Central memory CD8-positive, alpha-beta T cell (primary cell): ENCODE measurements at regions not wholly inside any gene's neighbourhood (a gene's known extent, or its start where the extent isn't known, plus 50 kb on each side); places are given as distances from the start of the nearest gene placed in this dataset.

Source experiments
- ATAC-seq: fragments of 150-1000 bp; cut with Tn5 transposase; replicated peaks from 2 replicates; pipeline ENCODE4 v1.10.0; 2022; ENCODE audit warnings: mild to moderate bottlenecking, moderate FRiP score, moderate number of reproducible peaks; ENCODE audit not compliant: poor library complexity, severe bottlenecking; ENCODE audit errors: extremely low read depth
- DNase-seq, 2 donors: peaks; one replicate each; pipeline ENCODE4 v3.0.0; 2021; ENCODE audit warnings: low spot score in 2 of 2
- H3K27ac Mint-ChIP-seq: one replicate; pipeline ENCODE4 v1.8.0; 2022; ENCODE audit warnings: low read depth, mild to moderate bottlenecking, moderate library complexity, mixed read lengths
- H3K27me3 Mint-ChIP-seq: one replicate; pipeline ENCODE4 v1.8.0; 2022; ENCODE audit warnings: mixed read lengths
- H3K36me3 Mint-ChIP-seq: one replicate; pipeline ENCODE4 v1.8.0; 2022; ENCODE audit warnings: mild to moderate bottlenecking, moderate library complexity, mixed read lengths; ENCODE audit not compliant: insufficient read depth
- H3K4me1 Mint-ChIP-seq: one replicate; pipeline ENCODE4 v1.8.0; 2022; ENCODE audit warnings: mixed read lengths
- H3K4me3 Mint-ChIP-seq: one replicate; pipeline ENCODE4 v1.8.0; 2022; ENCODE audit warnings: mild to moderate bottlenecking, moderate library complexity, mixed read lengths
- H3K9me3 Mint-ChIP-seq: one replicate; pipeline ENCODE4 v1.8.0; 2022; ENCODE audit warnings: mixed read lengths

DNA sequence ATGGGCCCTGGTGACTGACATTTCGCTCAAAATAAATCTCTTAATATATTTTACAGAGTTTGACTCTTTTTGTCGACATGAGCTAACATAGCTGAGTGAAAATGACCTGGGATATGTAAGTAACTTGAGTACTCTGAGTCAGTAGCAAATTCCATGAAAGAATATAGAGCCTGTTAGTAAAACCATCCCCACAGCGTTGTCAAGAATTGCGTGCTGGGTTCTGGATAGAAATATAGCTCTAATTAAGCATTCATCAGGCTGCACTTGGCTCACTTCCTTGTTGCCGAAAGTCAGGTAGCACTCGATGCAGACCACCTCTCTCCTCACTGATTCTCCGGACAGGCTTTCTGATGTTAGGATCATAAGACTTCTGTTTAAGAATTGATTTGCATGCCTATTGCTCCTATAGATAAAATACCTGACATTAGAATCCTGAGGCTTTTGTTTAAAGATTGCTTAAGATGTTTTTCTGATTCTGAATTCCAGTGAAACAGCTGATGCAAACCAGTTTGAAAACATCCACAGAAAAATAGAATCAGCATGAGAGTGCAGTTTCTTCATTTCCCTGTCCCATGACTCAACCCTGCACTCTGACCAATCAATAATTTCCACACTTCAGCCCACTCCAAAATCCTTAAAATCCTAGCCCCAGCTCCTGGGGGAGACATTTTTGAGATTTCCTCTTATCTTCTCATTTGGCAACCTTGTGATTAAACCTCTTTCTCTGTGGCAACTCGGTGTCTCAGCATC is 310.6 kb downstream of the DIRAS2 start:
- Mint-ChIP-seq H3K4me1 (no peaks in the 10 kb centered on the region), H3K36me3 (peaks cover 1% of the 10 kb centered on the region), H3K4me3 (no peak overlapping the region), H3K27ac (no peak overlapping the region), H3K27me3 (peaks cover 55% of the 10 kb centered on the region), H3K9me3 (no peaks in the 10 kb centered on the region)
- DNase-seq = no peak
- ATAC-seq = no peak

DNA sequence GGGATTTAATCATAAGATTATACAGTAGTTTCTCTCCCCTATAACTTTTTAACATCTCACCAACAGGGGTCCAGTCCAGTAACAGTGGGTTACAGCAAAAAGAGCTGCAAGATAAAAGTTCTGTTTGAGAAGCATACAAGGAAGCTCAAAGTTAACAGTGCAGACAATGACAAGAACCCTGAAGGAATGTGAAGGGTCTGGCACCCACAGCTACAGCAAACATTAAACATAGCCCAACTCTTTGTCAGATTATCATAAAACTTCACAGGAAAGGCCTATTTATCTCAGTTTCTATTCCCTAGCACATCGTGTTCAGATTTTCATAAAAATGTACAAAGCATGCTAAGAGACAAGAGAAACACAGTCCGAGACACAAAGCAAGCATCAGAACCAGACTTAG is 309.4 kb downstream of the DIRAS2 start:
- Mint-ChIP-seq H3K4me1 (no peaks in the 10 kb centered on the region), H3K4me3 (no peak overlapping the region), H3K9me3 (no peaks in the 10 kb centered on the region), H3K27ac (no peak overlapping the region), H3K27me3 (peaks cover 44% of the 10 kb centered on the region), H3K36me3 (peaks cover 1% of the 10 kb centered on the region)
- ATAC-seq (no peak), DNase-seq (no peak)

DNA sequence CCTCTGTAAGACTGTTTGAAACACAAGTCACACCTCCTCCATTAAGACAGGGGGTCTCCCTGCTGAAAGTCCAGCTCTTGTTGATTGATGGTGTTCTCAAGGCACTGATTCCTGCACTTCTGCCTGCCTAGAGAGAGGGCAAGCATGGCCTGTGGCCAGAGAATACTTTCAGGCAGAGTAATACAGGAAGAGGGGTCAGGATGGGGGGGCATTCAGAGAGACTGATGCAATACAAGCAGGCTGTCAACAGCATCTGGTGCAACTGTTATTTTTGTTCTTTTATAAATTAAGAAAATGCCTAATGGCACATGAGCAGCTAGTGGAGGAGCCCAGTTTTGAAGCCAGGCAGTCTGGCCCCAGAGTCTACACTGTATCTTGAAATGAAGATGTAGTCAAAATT is 302.2 kb downstream of the DIRAS2 start:
- no peak overlapping the region for H3K4me3 Mint-ChIP-seq
- ATAC-seq = no peak
- peaks cover 8% of the 10 kb centered on the region for H3K27me3 Mint-ChIP-seq
- H3K4me1 Mint-ChIP-seq = no peaks in the 10 kb centered on the region
- H3K27ac Mint-ChIP-seq = no peak overlapping the region
- no peaks in the 10 kb centered on the region for H3K36me3 Mint-ChIP-seq
- no peaks in the 10 kb centered on the region for H3K9me3 Mint-ChIP-seq
- no peak for DNase-seq

DNA sequence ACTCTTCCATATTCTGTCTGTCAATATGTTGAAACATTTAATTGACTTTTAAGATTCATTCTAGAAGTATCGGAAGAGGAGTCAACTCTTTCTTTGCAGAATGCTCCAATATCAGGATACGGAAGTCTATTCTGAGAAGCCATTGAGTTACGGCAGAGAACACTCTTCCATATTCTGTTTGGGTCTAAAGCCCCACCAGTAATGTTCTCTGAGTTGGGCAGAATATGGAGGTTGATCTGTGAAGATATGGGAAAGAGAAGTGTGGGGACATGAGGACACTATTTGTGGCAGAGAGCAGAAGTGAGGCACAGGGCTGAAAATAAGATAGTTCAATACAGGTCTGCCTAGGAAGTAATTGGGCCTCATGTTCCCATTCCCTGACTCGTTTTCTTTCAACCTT is 300.0 kb downstream of the DIRAS2 start:
- ATAC-seq = no peak
- Mint-ChIP-seq H3K9me3 (no peaks in the 10 kb centered on the region), H3K36me3 (no peaks in the 10 kb centered on the region), H3K4me3 (no peak overlapping the region), H3K27me3 (peaks cover 23% of the 10 kb centered on the region), H3K4me1 (no peaks in the 10 kb centered on the region), H3K27ac (no peak overlapping the region)
- no peak for DNase-seq

DNA sequence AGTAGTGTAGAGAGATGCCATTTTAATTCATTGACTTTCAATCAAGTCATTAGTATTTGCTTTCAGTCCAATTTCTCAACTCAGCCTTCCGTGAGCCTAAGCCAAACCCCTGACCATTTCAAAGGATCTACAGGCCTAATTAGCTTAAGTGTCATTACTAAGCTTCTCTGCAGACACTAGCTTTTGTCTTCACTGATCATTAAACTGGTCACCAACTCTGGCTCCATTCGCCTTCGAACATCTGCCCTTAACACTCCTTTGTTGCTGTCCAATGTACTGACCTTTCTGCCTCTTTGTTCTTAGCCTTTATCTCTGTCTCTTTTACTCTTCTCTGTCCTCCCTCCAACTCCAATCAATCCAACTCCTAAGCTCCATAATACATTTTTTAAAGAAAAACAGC is 299.3 kb downstream of the DIRAS2 start:
- Mint-ChIP-seq H3K4me3 (no peak overlapping the region), H3K27me3 (peaks cover 30% of the 10 kb centered on the region), H3K36me3 (no peaks in the 10 kb centered on the region), H3K27ac (no peak overlapping the region), H3K9me3 (no peaks in the 10 kb centered on the region), H3K4me1 (no peaks in the 10 kb centered on the region)
- ATAC-seq (no peak), DNase-seq (no peak)

DNA sequence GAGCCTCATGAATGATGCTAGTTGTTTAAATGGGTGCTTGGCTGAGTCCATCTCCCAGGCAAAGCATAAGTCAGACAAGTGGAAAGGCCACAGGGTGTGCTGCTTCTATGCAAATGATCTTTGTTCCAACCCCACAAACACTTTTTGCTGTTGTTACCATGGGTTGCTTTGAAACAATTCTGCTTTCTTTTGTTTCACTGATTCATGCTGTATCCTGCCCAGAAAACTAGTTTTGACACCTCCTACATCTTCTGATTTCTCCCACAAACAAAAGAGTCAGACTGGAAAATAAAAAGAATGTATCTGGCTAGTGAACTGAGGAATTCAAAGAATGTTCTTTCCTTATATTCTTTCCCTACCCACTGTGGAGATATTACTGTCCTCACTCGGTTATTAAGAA is 298.6 kb downstream of the DIRAS2 start:
- H3K4me3 Mint-ChIP-seq = no peak overlapping the region
- H3K9me3 Mint-ChIP-seq = no peaks in the 10 kb centered on the region
- peaks cover 32% of the 10 kb centered on the region for H3K27me3 Mint-ChIP-seq
- no peak overlapping the region for H3K27ac Mint-ChIP-seq
- DNase-seq = no peak
- H3K36me3 Mint-ChIP-seq = no peaks in the 10 kb centered on the region
- no peaks in the 10 kb centered on the region for H3K4me1 Mint-ChIP-seq
- no peak for ATAC-seq

DNA sequence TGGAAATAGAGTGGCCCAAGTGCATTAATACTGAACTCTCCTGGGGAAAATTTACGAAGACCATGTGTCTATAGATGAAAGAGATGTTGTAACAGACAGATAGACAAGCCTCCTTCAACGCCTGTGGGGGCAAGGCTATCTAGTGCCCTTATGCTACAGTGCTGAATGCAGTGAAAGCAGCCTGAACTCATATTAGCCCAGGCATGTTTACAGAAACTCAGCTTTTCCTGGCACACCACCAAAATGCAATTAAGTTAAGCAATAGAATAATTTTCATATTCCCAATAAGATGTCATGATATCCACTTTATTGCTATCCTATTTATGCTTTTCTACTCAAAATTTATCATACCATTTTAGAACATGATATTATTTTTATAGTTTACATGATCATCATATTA is 277.0 kb downstream of the DIRAS2 start:
- Mint-ChIP-seq H3K36me3 (no peaks in the 10 kb centered on the region), H3K27me3 (peaks cover 39% of the 10 kb centered on the region), H3K27ac (no peak overlapping the region), H3K4me1 (no peaks in the 10 kb centered on the region), H3K9me3 (no peaks in the 10 kb centered on the region), H3K4me3 (no peak overlapping the region)
- ATAC-seq (no peak), DNase-seq (no peak)

DNA sequence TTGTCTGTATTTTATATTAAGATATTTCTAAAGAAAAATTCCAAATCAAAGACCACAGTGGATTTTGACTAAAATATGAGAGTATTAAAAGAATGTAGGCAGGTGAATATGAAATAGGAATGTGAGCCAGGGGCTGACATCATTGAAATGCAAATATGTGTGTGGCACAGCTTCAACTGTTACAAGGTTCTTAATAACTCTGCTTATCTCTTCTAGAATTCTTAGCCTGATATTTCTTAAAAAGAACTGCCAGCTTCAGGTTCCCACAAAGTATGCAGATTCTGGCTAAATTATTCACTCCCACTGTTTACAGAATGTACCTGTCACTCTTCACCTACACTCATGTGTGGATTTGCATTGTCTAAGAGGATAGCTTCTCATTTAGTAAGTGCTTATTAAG is 274.4 kb downstream of the DIRAS2 start:
- Mint-ChIP-seq H3K36me3 (no peaks in the 10 kb centered on the region), H3K9me3 (no peaks in the 10 kb centered on the region), H3K27ac (no peak overlapping the region), H3K4me3 (no peak overlapping the region), H3K27me3 (peaks cover 50% of the 10 kb centered on the region), H3K4me1 (no peaks in the 10 kb centered on the region)
- no peak for ATAC-seq
- no peak for DNase-seq

DNA sequence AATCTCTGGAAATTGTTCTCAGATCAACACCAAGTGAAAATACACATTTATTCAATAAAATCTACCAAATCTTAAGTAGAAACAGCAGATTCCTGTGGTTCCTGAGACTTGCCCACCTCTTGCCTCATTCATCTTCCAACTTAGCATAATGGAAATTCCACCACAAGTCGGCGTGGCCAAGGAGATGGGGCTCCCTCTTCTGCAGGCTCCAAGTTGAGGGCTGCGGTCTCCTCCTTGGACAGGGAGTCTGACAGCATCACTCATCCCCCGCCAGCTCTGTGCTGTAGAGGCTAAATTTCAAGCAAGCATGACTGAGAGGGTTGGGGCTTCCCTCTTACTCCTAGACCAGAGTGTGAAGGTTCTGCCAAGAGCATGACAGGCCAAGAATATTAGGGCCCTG is 273.7 kb downstream of the DIRAS2 start:
- no peak overlapping the region for H3K4me3 Mint-ChIP-seq
- no peaks in the 10 kb centered on the region for H3K9me3 Mint-ChIP-seq
- no peaks in the 10 kb centered on the region for H3K4me1 Mint-ChIP-seq
- H3K36me3 Mint-ChIP-seq = no peaks in the 10 kb centered on the region
- H3K27ac Mint-ChIP-seq = no peak overlapping the region
- DNase-seq (no peak), ATAC-seq (no peak)
- H3K27me3 Mint-ChIP-seq = peaks cover 50% of the 10 kb centered on the region

DNA sequence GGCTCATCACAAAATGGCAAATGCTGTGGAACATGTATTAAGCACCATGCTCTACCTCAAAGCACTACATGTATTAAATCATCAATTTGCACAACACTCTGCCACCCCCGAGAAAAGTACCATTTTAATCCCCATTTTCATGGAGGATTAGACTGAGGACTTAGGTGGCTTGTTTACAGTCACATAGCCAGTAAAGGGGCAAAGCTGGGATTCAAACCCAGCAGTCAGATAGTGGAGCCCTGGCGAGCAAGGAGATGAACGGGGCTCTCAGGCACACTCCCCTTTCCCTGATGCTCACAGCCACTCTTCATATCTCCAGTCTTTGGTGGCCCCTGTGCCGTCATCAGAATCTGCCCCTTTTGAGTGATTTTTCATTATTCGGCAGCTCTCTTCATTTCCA is 262.9 kb downstream of the DIRAS2 start:
- no peaks in the 10 kb centered on the region for H3K9me3 Mint-ChIP-seq
- DNase-seq = no peak
- ATAC-seq = no peak
- H3K27ac Mint-ChIP-seq = no peak overlapping the region
- no peaks in the 10 kb centered on the region for H3K36me3 Mint-ChIP-seq
- H3K4me1 Mint-ChIP-seq = no peaks in the 10 kb centered on the region
- H3K4me3 Mint-ChIP-seq = no peak overlapping the region
- H3K27me3 Mint-ChIP-seq = peaks cover 33% of the 10 kb centered on the region

DNA sequence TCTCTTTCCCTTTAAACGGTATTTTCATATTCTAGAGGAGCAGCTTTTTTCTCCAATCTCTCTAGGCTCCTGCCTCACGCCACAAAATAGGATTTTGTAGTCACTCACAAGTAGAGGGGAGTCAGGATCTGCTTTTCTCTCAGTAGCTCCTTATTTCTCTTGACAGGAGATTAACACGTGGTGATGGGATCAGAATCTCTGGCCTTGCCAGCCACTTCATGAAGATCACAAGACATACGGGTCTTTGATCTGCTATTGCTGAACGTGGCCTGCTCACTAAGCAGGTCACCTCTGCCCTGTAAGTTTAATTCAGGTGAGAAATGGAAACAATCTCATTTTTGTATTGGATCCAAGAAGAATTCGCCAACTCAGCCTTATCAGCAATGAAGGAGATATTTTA is 257.5 kb downstream of the DIRAS2 start:
- H3K27ac Mint-ChIP-seq = no peak overlapping the region
- ATAC-seq (no peak), DNase-seq (no peak)
- no peaks in the 10 kb centered on the region for H3K36me3 Mint-ChIP-seq
- peaks cover 36% of the 10 kb centered on the region for H3K27me3 Mint-ChIP-seq
- H3K9me3 Mint-ChIP-seq = no peaks in the 10 kb centered on the region
- no peak overlapping the region for H3K4me3 Mint-ChIP-seq
- no peaks in the 10 kb centered on the region for H3K4me1 Mint-ChIP-seq

DNA sequence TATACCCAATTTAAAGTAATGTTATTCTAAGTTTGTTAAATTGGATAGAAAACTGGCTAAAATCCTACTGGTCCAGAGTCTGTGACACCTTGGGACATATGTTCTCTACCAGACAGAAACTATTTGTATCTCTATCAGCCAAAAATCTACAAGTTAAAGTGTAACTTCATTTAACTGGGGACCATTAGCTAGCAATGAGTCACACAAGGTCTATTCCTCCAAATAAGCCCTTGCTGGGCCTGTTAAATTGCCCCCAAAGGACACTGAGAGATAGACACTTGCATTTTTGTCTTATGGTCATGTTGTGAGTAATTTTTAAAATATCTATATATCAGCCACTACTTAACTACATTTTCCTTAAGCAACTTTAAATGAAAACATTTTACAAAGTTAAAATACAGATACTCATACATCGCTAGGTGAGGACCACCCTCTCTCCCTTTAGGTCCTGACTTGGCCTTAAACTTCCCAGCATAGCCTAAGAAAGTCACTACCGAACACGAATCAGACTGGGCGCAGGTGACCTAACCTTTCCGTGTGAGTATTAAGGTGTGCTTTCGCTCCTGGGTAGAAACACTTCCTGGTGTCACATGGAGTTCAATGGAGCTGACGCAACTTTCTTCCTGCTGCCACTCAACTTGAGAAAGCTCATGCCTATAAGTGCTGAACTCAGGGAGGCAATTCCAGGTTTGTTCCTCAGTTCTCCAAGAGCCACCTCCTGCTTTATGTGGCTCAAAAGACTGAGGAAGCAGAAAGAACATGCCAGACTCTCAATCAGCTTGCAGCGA is 249.1 kb downstream of the DIRAS2 start:
- ATAC-seq (no peak), DNase-seq (no peak)
- H3K9me3 Mint-ChIP-seq = no peaks in the 10 kb centered on the region
- no peak overlapping the region for H3K4me3 Mint-ChIP-seq
- H3K36me3 Mint-ChIP-seq = no peaks in the 10 kb centered on the region
- no peaks in the 10 kb centered on the region for H3K4me1 Mint-ChIP-seq
- H3K27ac Mint-ChIP-seq = no peak overlapping the region
- H3K27me3 Mint-ChIP-seq = peaks cover 24% of the 10 kb centered on the region

DNA sequence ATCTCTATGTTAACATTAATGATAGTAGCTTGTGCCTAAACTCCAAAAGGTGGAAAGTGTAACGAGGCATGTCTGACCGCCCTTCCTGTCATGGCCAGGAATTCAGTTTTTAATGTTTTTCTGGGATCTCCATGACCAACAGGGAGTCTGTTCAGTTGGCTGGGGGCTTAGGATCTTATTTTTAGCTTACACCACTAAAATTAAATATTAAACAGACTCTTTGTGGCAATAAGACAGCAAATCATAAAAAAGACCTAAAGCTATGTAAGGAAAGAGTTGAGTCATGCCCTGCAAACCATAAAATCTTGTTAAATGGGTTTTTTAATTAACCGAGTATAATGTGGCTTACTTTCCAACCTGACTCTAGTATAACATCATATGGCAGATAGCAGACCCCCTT is 247.8 kb downstream of the DIRAS2 start:
- ATAC-seq = no peak
- Mint-ChIP-seq H3K36me3 (no peaks in the 10 kb centered on the region), H3K27me3 (peaks cover 14% of the 10 kb centered on the region), H3K9me3 (no peaks in the 10 kb centered on the region), H3K4me3 (no peak overlapping the region), H3K4me1 (no peaks in the 10 kb centered on the region), H3K27ac (no peak overlapping the region)
- DNase-seq = no peak
